ENCODE measurements at regions not wholly inside any gene's neighbourhood (a gene's known extent, or its start where the extent isn't known, plus 50 kb on each side); places are given as distances from the start of the nearest gene placed in this dataset.

GRCh38 chr10:10128387-10128786 lies 889.3 kb upstream of the CELF2 start:
- no peak for DNase-seq (ENCODE audit: low read depth in 2 of 3, low spot score in 2 of 3)

GRCh38 chr10:10130686-10131085 lies 887.0 kb upstream of the CELF2 start:
- DNase-seq (ENCODE audit: low read depth in 2 of 3, low spot score in 2 of 3): no peak

GRCh38 chr10:10132009-10132408 lies 885.7 kb upstream of the CELF2 start:
- DNase-seq (ENCODE audit: low read depth in 2 of 3, low spot score in 2 of 3): no peak

GRCh38 chr10:10133281-10133680 lies 884.4 kb upstream of the CELF2 start:
- DNase-seq (ENCODE audit: low read depth in 2 of 3, low spot score in 2 of 3): no peak

- DNase-seq (ENCODE audit: low read depth in 2 of 3, low spot score in 2 of 3): no peak
Observed at GRCh38 chr10:10138685-10139084, 879.0 kb upstream of the CELF2 start.

GRCh38 chr10:10141782-10142382 lies 875.8 kb upstream of the CELF2 start:
- DNase-seq (ENCODE audit: low read depth in 2 of 3, low spot score in 2 of 3): no peak

GRCh38 chr10:10146604-10147003 lies 871.1 kb upstream of the CELF2 start:
- no peak for DNase-seq (ENCODE audit: low read depth in 2 of 3, low spot score in 2 of 3)

GRCh38 chr10:10149899-10150298 lies 867.8 kb upstream of the CELF2 start:
- no peak for DNase-seq (ENCODE audit: low read depth in 2 of 3, low spot score in 2 of 3)

GRCh38 chr10:10156917-10157600 lies 860.6 kb upstream of the CELF2 start:
- no peak for DNase-seq (ENCODE audit: low read depth in 2 of 3, low spot score in 2 of 3)

GRCh38 chr10:10160821-10161312 lies 856.8 kb upstream of the CELF2 start:
- DNase-seq (ENCODE audit: low read depth in 2 of 3, low spot score in 2 of 3): no peak

- no peak for DNase-seq (ENCODE audit: low read depth in 2 of 3, low spot score in 2 of 3)
Observed at GRCh38 chr10:10164848-10165247, 852.8 kb upstream of the CELF2 start.

- no peak for DNase-seq (ENCODE audit: low read depth in 2 of 3, low spot score in 2 of 3)
Observed at GRCh38 chr10:10165415-10165814, 852.3 kb upstream of the CELF2 start.

GRCh38 chr10:10178476-10178875 lies 839.2 kb upstream of the CELF2 start:
- DNase-seq (ENCODE audit: low read depth in 2 of 3, low spot score in 2 of 3): no peak

- DNase-seq (ENCODE audit: low read depth in 2 of 3, low spot score in 2 of 3): no peak
Observed at GRCh38 chr10:10193848-10194247, 823.8 kb upstream of the CELF2 start.

- DNase-seq (ENCODE audit: low read depth in 2 of 3, low spot score in 2 of 3): no peak
Observed at GRCh38 chr10:10196701-10197100, 821.0 kb upstream of the CELF2 start.

GRCh38 chr10:10197423-10197822 lies 820.2 kb upstream of the CELF2 start:
- DNase-seq (ENCODE audit: low read depth in 2 of 3, low spot score in 2 of 3): no peak

GRCh38 chr10:10198363-10198762 lies 819.3 kb upstream of the CELF2 start:
- DNase-seq (ENCODE audit: low read depth in 2 of 3, low spot score in 2 of 3): no peak

- no peak for DNase-seq (ENCODE audit: low read depth in 2 of 3, low spot score in 2 of 3)
Observed at GRCh38 chr10:10204415-10204814, 813.3 kb upstream of the CELF2 start.

GRCh38 chr10:10205906-10206305 lies 811.8 kb upstream of the CELF2 start:
- DNase-seq (ENCODE audit: low read depth in 2 of 3, low spot score in 2 of 3): no peak

- no peak for DNase-seq (ENCODE audit: low read depth in 2 of 3, low spot score in 2 of 3)
Observed at GRCh38 chr10:10207538-10207937, 810.1 kb upstream of the CELF2 start.

- no peak for DNase-seq (ENCODE audit: low read depth in 2 of 3, low spot score in 2 of 3)
Observed at GRCh38 chr10:10208196-10208595, 809.5 kb upstream of the CELF2 start.

GRCh38 chr10:10209167-10209566 lies 808.5 kb upstream of the CELF2 start:
- DNase-seq (ENCODE audit: low read depth in 2 of 3, low spot score in 2 of 3): no peak

GRCh38 chr10:10211409-10211808 lies 806.3 kb upstream of the CELF2 start:
- no peak for DNase-seq (ENCODE audit: low read depth in 2 of 3, low spot score in 2 of 3)

All from activated CD8-positive, alpha-beta memory T cell treated with anti-CD3 and anti-CD28 coated beads for 48 hours (primary cell).